ENCODE measurements at regions not wholly inside any gene's neighbourhood (a gene's known extent, or its start where the extent isn't known, plus 50 kb on each side); places are given as distances from the start of the nearest gene placed in this dataset.

DNA sequence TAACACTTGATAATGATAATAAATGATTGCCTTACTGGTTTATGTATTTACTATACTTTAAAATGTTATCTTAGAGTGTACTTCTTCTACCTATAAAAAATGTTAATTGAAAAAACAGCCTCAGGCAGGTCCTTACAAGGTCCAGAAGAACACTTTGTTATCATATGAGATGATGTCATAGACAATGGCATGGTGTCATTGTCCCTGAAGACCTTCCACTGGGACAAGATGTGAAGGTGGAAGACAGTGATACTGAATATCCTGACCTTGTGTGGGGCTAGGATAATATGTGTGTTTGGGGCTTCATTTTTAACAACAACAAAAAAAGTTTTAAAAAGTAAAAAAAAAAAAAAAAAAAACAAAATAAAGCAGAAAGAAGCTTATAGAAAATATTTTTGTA, 342.2 kb upstream of the KYNU start:
- TF ChIP-seq PBX3 (IDR thresholded peaks at IDR 0.05) (no peak), CHD2 (IDR thresholded peaks at IDR 0.05; ENCODE audit: low read length, partially characterized antibody) (no peak), TAF1 (IDR thresholded peaks at IDR 0.05; ENCODE audit: borderline replicate concordance, low read depth, low read length) (no peak), GABPA (IDR thresholded peaks at IDR 0.05; ENCODE audit: low read depth) (no peak), CTCF (IDR thresholded peaks at IDR 0.05) (no peak), ELF1 (IDR thresholded peaks at IDR 0.05) (no peak), ZBTB33 (IDR thresholded peaks at IDR 0.05; ENCODE audit: borderline replicate concordance, low read depth) (no peak), FOXM1 (IDR thresholded peaks at IDR 0.05; ENCODE audit: low read depth) (no peak), TEAD4 (IDR thresholded peaks at IDR 0.05; ENCODE audit: borderline replicate concordance, insufficient read depth) (no peak), RAD21 (IDR thresholded peaks at IDR 0.05; ENCODE audit: low read length) (no peak), RCOR1 (IDR thresholded peaks at IDR 0.05; ENCODE audit: low read length) (no peak)
- TF ChIP-seq, protein P1, sequence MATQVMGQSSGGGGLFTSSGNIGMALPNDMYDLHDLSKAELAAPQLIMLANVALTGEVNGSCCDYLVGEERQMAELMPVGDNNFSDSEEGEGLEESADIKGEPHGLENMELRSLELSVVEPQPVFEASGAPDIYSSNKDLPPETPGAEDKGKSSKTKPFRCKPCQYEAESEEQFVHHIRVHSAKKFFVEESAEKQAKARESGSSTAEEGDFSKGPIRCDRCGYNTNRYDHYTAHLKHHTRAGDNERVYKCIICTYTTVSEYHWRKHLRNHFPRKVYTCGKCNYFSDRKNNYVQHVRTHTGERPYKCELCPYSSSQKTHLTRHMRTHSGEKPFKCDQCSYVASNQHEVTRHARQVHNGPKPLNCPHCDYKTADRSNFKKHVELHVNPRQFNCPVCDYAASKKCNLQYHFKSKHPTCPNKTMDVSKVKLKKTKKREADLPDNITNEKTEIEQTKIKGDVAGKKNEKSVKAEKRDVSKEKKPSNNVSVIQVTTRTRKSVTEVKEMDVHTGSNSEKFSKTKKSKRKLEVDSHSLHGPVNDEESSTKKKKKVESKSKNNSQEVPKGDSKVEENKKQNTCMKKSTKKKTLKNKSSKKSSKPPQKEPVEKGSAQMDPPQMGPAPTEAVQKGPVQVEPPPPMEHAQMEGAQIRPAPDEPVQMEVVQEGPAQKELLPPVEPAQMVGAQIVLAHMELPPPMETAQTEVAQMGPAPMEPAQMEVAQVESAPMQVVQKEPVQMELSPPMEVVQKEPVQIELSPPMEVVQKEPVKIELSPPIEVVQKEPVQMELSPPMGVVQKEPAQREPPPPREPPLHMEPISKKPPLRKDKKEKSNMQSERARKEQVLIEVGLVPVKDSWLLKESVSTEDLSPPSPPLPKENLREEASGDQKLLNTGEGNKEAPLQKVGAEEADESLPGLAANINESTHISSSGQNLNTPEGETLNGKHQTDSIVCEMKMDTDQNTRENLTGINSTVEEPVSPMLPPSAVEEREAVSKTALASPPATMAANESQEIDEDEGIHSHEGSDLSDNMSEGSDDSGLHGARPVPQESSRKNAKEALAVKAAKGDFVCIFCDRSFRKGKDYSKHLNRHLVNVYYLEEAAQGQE (IDR thresholded peaks at IDR 0.05; ENCODE audit: low read depth, low read length) = no peak
